ENCODE measurements at regions not wholly inside any gene's neighbourhood (a gene's known extent, or its start where the extent isn't known, plus 50 kb on each side); places are given as distances from the start of the nearest gene placed in this dataset.
"Not testable (repeated sequence)": the region's sequence is repeated elsewhere in the genome, so short reads cannot be mapped to it uniquely, and the experiment has no call there.

GRCh38 chr4:28225050-28225449 is 1364.4 kb downstream of the STIM2 start:
- peak; percentile 17 for DNase-seq (ENCODE audit: low spot score)

- no peak for DNase-seq (ENCODE audit: low spot score)
Observed at GRCh38 chr4:28225689-28226353, 1365.2 kb downstream of the STIM2 start.

- DNase-seq (ENCODE audit: low spot score) = no peak
Observed at GRCh38 chr4:28226962-28227361, 1366.3 kb downstream of the STIM2 start.

GRCh38 chr4:28227764-28228163 is 1367.1 kb downstream of the STIM2 start:
- no peak for DNase-seq (ENCODE audit: low spot score)

- no peak for DNase-seq (ENCODE audit: low spot score)
Observed at GRCh38 chr4:28228561-28229491, 1368.2 kb downstream of the STIM2 start.

- no peak for DNase-seq (ENCODE audit: low spot score)
Observed at GRCh38 chr4:28232376-28232775, 1371.7 kb downstream of the STIM2 start.

GRCh38 chr4:28232951-28233350 is 1372.3 kb downstream of the STIM2 start:
- DNase-seq (ENCODE audit: low spot score) = no peak

- DNase-seq (ENCODE audit: low spot score) = no peak
Observed at GRCh38 chr4:28233724-28234123, 1373.1 kb downstream of the STIM2 start.

- no peak for DNase-seq (ENCODE audit: low spot score)
Observed at GRCh38 chr4:28238876-28239275, 1378.2 kb downstream of the STIM2 start.

GRCh38 chr4:28241021-28241420 is 1380.4 kb downstream of the STIM2 start:
- DNase-seq (ENCODE audit: low spot score) = no peak

GRCh38 chr4:28247805-28248204 is 1387.2 kb downstream of the STIM2 start:
- DNase-seq (ENCODE audit: low spot score) = no peak

- no peak for DNase-seq (ENCODE audit: low spot score)
Observed at GRCh38 chr4:28248269-28248668, 1387.6 kb downstream of the STIM2 start.

GRCh38 chr4:28250646-28251045 is 1390.0 kb downstream of the STIM2 start:
- no peak for DNase-seq (ENCODE audit: low spot score)

- no peak for DNase-seq (ENCODE audit: low spot score)
Observed at GRCh38 chr4:28251831-28252230, 1391.2 kb downstream of the STIM2 start.

GRCh38 chr4:28254003-28254402 is 1393.4 kb downstream of the STIM2 start:
- DNase-seq (ENCODE audit: low spot score) = no peak

GRCh38 chr4:28256295-28256694 is 1395.7 kb downstream of the STIM2 start:
- no peak for DNase-seq (ENCODE audit: low spot score)

GRCh38 chr4:28259951-28260350 is 1399.3 kb downstream of the STIM2 start:
- no peak for DNase-seq (ENCODE audit: low spot score)

- no peak for DNase-seq (ENCODE audit: low spot score)
Observed at GRCh38 chr4:28267166-28267565, 1406.5 kb downstream of the STIM2 start.

- DNase-seq (ENCODE audit: low spot score) = no peak
Observed at GRCh38 chr4:28269426-28269825, 1408.8 kb downstream of the STIM2 start.

- no peak for DNase-seq (ENCODE audit: low spot score)
Observed at GRCh38 chr4:28277931-28278330, 1417.3 kb downstream of the STIM2 start.

GRCh38 chr4:28278676-28279075 is 1418.0 kb downstream of the STIM2 start:
- no peak for DNase-seq (ENCODE audit: low spot score)

- no peak for DNase-seq (ENCODE audit: low spot score)
Observed at GRCh38 chr4:28279249-28279648, 1418.6 kb downstream of the STIM2 start.

- DNase-seq (ENCODE audit: low spot score) = not testable (repeated sequence)
Observed at GRCh38 chr4:28286266-28286665, 1425.6 kb downstream of the STIM2 start.

Data from SW480 (cell line).